Peyer's patch (tissue), 4 donors: ENCODE measurements at regions not wholly inside any gene's neighbourhood (a gene's known extent, or its start where the extent isn't known, plus 50 kb on each side); places are given as distances from the start of the nearest gene placed in this dataset.

Experiments used
- DNase-seq, 3 donors: peaks; one replicate each; pipeline ENCODE4 v3.0.0-alpha.2; 2017 to 2019
- H3K27ac ChIP-seq, 4 donors: fragments of 200-600 bp; sonication (generic); one replicate each; pipeline ENCODE4 v1.5.1; 2016 to 2019
- H3K27me3 ChIP-seq, 2 donors: fragments of 200-600 bp; sonication (generic); one replicate each; pipeline ENCODE4 v1.5.1; 2019
- H3K36me3 ChIP-seq, 3 donors: fragments of 200-600 bp; sonication (generic); one replicate each; pipeline ENCODE4 v1.5.1; 2016 to 2019
- H3K4me1 ChIP-seq, 4 donors: fragments of 200-600 bp; sonication (generic); one replicate each; pipeline ENCODE4 v1.5.1; 2016 to 2019
- H3K4me3 ChIP-seq, 4 donors: fragments of 200-600 bp; sonication (generic); 1 replicate in 3 of 4; 2 replicates in 1 of 4; pipeline ENCODE4 v1.5.1; 2016 to 2019; ENCODE audit warnings: mild to moderate bottlenecking in 1 of 4
- H3K9me3 ChIP-seq, 4 donors: fragments of 200-600 bp; sonication (generic); one replicate each; pipeline ENCODE4 v1.5.1; 2016 to 2019; ENCODE audit warnings: mild to moderate bottlenecking in 1 of 4
- POLR2A ChIP-seq, 2 donors: fragments of 450-650 bp; IDR thresholded peaks; one replicate each; pipeline ENCODE4 v1.5.1; 2017; ENCODE audit warnings: antibody characterized with exemption in 2 of 2, mild to moderate bottlenecking in 2 of 2, moderate library complexity in 2 of 2
- TF ChIP-seq, protein P1 (sequence below), 6 experiments: fragments of 450-650 bp in 4 of 6; fragments of 200-600 bp in 2 of 6; sonication (generic) in 1 of 6; IDR thresholded peaks; one replicate each; pipeline ENCODE4 v1.5.1; 2017 to 2019; ENCODE audit warnings: antibody characterized with exemption in 6 of 6, mild to moderate bottlenecking in 3 of 6, moderate library complexity in 1 of 6

DNA sequence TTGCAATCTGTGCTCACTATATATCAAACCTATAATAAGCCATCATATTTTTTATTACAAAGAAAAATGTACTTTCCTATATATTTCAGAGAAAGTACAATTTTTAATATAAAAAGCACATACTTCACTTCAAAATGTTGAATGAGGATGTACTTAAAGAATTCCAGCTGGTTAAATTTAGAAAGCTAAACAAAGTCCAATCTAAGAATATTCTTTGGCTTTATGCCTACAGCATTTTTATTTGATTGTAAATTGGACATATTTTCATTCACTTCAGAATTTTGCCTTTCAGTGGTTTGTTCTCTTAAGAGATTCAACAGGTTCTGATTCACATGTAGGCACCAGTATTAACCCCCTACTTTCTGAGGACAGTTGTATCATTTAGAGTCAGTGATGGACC lies 533.8 kb downstream of the CAAP1 start:
- Histone ChIP-seq H3K4me1 (no peaks in the 10 kb centered on the region), H3K27me3 (no peaks in the 10 kb centered on the region), H3K36me3 (no peaks in the 10 kb centered on the region), H3K9me3 (no peaks in the 10 kb centered on the region), H3K27ac (no peak overlapping the region), H3K4me3 (no peak overlapping the region)
- DNase-seq: no peak
- no peak for TF ChIP-seq POLR2A (IDR thresholded peaks at IDR 0.05)
- TF ChIP-seq, protein P1, sequence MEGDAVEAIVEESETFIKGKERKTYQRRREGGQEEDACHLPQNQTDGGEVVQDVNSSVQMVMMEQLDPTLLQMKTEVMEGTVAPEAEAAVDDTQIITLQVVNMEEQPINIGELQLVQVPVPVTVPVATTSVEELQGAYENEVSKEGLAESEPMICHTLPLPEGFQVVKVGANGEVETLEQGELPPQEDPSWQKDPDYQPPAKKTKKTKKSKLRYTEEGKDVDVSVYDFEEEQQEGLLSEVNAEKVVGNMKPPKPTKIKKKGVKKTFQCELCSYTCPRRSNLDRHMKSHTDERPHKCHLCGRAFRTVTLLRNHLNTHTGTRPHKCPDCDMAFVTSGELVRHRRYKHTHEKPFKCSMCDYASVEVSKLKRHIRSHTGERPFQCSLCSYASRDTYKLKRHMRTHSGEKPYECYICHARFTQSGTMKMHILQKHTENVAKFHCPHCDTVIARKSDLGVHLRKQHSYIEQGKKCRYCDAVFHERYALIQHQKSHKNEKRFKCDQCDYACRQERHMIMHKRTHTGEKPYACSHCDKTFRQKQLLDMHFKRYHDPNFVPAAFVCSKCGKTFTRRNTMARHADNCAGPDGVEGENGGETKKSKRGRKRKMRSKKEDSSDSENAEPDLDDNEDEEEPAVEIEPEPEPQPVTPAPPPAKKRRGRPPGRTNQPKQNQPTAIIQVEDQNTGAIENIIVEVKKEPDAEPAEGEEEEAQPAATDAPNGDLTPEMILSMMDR (IDR thresholded peaks at IDR 0.05): no peak

DNA sequence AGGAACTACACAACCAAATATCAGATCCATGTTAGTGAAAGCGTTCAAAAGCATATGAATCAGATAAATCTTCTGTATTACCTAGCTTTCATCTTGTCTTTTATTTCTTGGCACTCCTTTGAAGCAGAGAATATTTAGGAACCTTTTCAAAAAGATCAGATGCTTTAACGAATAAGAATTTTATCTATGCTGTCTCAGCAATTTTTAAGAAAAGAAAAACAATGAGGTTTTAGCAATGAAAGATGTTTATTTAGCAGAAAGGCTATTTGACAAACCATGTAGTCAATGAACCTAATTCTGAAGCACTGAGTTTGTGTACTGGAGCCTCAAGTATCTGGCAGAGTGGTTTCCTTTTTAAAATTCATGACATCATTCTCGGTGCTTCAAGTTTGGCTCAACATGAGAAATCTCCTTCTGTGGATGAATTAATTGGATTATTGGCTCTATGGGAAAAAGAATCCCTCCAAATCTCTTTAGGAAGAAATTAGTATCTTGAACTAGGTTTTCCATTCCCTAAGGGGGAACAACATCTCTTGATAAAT lies 534.7 kb downstream of the CAAP1 start:
- TF ChIP-seq, protein P1 (IDR thresholded peaks at IDR 0.05): no peak
- no peak for TF ChIP-seq POLR2A (IDR thresholded peaks at IDR 0.05)
- DNase-seq: no peak
- Histone ChIP-seq H3K27ac (no peak overlapping the region), H3K4me1 (no peaks in the 10 kb centered on the region), H3K9me3 (no peaks in the 10 kb centered on the region), H3K27me3 (no peaks in the 10 kb centered on the region), H3K4me3 (no peak overlapping the region), H3K36me3 (no peaks in the 10 kb centered on the region)

DNA sequence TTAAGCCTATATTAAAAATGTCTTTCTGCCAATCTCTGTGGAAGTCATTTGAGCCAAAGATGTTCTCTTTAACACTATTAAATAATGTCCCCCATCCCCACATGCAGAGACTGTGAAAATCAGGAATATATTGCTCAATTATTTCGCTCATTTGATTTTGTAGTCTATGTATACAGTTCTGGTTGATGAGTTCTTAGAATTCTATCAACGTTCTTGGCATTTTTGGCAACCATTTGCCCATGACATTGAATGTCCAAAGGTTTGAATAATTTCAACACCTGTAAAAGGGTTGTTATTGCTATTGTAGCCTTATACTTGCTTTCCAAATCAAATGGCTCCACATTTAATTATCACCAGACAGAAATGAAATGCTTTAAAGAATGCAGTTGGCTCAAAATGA lies 536.1 kb downstream of the CAAP1 start:
- TF ChIP-seq POLR2A (IDR thresholded peaks at IDR 0.05): no peak
- TF ChIP-seq, protein P1 (IDR thresholded peaks at IDR 0.05): no peak
- Histone ChIP-seq H3K36me3 (no peaks in the 10 kb centered on the region), H3K27ac (no peak overlapping the region), H3K4me3 (no peak overlapping the region), H3K9me3 (no peaks in the 10 kb centered on the region), H3K4me1 (no peaks in the 10 kb centered on the region), H3K27me3 (no peaks in the 10 kb centered on the region)
- DNase-seq: no peak

- Histone ChIP-seq H3K4me1 (no peaks in the 10 kb centered on the region), H3K36me3 (no peaks in the 10 kb centered on the region), H3K9me3 (peaks cover 0 to 4% (median 0%) of the 10 kb centered on the region in 4 donors), H3K27ac (no peak overlapping the region), H3K27me3 (no peaks in the 10 kb centered on the region), H3K4me3 (no peak overlapping the region)
- DNase-seq: peak in 1 of 3 donors; percentile 38
- TF ChIP-seq POLR2A (IDR thresholded peaks at IDR 0.05): no peak
- TF ChIP-seq, protein P1 (IDR thresholded peaks at IDR 0.05): no peak
Observed at GRCh38 chr9:26346942-26347477, 545.6 kb downstream of the CAAP1 start.

GRCh38 chr9:26341545-26341944 lies 551.1 kb downstream of the CAAP1 start:
- Histone ChIP-seq H3K27ac (no peak overlapping the region), H3K27me3 (no peaks in the 10 kb centered on the region), H3K4me3 (no peak overlapping the region), H3K36me3 (no peaks in the 10 kb centered on the region), H3K9me3 (peaks cover 0 to 4% (median 0%) of the 10 kb centered on the region in 4 donors), H3K4me1 (no peaks in the 10 kb centered on the region)
- TF ChIP-seq, protein P1 (IDR thresholded peaks at IDR 0.05): no peak
- DNase-seq: no peak

GRCh38 chr9:26339796-26340195 lies 552.8 kb downstream of the CAAP1 start:
- TF ChIP-seq, protein P1 (IDR thresholded peaks at IDR 0.05): no peak
- no peak for TF ChIP-seq POLR2A (IDR thresholded peaks at IDR 0.05)
- no peaks in the 10 kb centered on the region for H3K36me3 ChIP-seq
- no peak overlapping the region for H3K27ac ChIP-seq
- no peak overlapping the region for H3K4me3 ChIP-seq
- DNase-seq: no peak
- peaks cover 0 to 4% (median 0%) of the 10 kb centered on the region in 4 donors for H3K9me3 ChIP-seq
- no peaks in the 10 kb centered on the region for H3K4me1 ChIP-seq
- no peaks in the 10 kb centered on the region for H3K27me3 ChIP-seq
